ENCODE measurements at regions not wholly inside any gene's neighbourhood (a gene's known extent, or its start where the extent isn't known, plus 50 kb on each side); places are given as distances from the start of the nearest gene placed in this dataset.
"Not testable (repeated sequence)": the region's sequence is repeated elsewhere in the genome, so short reads cannot be mapped to it uniquely, and the experiment has no call there.

DNA sequence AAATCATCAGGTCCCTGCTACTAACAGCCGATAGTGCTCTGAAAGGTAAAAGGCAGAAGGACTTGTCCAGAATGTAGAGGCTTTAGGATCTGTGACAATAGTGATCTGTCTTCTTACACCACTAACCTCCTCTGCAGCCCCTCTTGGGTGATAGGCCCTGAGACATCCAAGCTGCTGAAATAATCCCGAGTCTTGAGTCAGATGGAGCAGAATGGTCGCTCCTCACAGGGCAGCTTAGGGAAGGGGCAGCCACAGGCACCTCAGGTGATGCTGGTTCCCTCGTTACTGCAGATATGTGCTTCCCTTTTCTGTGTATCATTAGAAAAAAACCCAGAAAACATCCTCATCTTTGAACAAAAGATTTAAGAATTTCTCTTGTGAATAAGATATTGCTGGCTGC, 157.1 kb upstream of the DLX2 start:
- DNase-seq (ENCODE audit: low read depth), result no peak

DNA sequence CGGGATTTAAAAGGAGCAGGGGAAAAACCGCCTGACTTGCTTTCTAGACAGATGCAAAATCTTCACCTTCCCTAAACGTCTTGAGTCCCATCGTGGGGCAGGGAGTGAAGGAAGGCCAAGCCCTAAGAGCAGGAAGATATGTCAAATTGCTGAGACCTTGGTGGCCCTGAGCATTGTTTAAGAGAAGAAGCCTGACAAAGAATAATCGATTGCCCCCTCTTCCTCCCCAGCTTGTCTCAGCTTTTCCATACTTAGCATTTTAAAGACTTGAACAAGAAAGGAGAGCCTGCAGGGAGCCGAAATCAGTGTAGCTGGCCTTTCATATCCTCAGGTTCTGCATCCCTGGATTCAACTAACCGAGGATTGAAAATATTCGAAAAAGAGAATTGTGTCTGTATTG, 157.6 kb upstream of the DLX2 start:
- no peak for DNase-seq (ENCODE audit: low read depth)

DNA sequence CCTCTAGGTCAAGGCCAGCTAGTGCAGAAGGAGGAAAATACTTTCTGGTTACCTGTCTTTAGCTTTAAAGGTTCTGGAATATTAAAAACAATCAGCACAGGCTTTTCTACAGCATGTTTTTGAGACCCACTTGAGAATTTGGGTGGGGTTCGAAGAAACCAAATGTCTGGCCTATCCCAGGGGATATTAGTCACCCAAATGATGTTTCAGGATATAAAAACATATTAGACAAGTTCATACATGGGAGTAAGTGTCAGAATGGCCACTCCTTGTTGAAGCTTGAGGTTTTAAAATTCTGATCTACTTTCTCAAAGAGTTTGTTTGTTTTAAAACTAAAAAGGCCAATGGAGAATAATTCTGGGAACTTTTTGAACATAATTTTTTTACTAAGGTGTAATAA, 158.6 kb upstream of the DLX2 start:
- DNase-seq (ENCODE audit: low read depth), result peak; percentile 39

DNA sequence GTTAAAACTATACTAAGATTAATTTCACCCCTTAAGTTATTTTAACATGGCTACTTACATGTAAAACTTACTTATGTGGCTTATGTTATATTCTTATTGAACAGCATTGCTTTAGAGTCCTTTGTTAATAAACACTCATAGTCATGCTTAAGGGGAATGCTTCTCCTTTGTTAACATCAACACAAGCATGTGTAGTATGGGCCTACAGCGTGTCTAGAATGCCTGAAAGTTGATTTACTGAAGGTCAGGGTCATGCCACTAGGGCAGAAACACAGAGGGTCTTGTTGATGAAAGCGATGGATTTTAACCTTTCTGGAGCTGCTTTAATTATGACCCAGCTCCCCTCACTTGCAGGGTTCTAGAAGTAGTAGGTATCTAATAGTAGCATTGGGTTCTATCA, 159.8 kb upstream of the DLX2 start:
- no peak for DNase-seq (ENCODE audit: low read depth)

- not testable (repeated sequence) for DNase-seq (ENCODE audit: low read depth)
Measured at GRCh38 chr2:172264820-172265219, 162.1 kb upstream of the DLX2 start.

- DNase-seq (ENCODE audit: low read depth), result not testable (repeated sequence)
Measured at GRCh38 chr2:172269507-172270244, 157.7 kb upstream of the ITGA6 start.

DNA sequence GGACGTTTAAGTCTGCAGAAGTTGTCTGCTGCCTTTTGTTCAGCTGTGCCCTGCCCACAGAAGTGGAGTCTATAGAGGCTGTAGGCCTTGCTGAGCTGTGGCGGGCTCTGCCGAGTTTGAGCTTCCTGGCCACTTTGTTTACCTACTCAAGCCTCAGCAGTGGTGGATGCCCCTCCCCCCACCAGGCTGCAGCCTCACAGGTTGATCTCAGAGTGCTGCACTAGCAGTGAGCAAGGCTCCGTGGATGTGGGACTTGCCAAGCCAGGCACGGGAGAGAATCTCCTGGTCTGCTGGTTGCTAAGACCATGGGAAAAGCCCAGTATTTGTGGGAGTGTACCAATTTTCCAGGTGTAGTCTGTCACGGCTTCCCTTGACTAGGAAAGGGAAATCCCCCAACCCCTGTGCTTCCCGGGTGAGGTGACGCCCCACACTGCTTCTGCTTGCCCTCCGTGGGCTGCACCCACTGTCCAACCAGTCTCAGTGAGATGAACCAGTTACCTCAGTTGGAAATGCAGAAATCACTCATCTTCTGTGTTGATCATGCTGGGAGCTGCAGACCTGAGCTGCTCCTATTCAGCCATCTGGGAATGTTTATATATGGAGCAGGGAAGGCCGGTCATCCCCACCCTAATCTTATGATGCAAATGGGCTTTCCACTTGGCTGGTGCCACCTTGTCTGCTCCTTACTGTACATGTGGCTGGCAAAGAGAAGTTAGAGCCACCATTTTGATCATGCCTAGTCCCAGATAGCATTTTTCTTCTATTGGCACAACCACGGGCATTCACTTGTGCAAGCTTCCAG, 156.9 kb upstream of the ITGA6 start:
- DNase-seq (ENCODE audit: low read depth), result no peak

DNA sequence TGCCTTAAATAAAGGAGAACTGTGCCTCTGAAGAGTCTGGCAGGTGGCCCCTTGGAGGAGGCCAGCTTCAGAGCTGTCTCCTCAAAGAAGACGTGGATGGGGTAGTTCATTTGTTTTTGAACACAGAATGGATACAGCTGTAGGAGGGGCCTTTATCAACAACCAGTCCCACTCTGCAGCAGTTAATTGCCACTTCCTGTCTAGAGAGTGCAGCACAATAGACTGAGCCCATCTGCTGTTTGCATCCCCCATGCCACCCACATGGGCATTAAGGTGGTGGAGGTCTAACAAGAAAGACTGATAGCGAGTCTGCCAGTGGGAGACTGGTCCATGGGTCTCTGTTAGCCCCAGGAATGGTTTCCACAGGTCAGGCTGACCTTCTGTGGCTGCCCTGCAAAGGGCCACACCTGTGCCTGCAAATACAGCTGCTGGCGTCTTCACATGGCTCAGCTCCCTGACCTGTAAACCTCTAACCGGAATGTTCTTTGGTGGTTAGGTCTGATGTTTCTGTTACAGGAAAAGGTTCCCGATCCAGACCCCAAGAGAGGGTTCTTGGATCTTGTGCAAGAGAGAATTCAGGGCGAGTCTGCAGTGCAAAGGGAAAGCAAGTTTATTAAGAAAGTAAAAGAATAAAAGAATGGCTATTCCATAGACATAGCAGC, 153.3 kb upstream of the ITGA6 start:
- no peak for DNase-seq (ENCODE audit: low read depth)

GRCh38 chr2:172275239-172275638, 152.1 kb upstream of the ITGA6 start:
- DNase-seq (ENCODE audit: low read depth), result no peak

GRCh38 chr2:172276961-172277360, 150.4 kb upstream of the ITGA6 start:
- no peak for DNase-seq (ENCODE audit: low read depth)

DNA sequence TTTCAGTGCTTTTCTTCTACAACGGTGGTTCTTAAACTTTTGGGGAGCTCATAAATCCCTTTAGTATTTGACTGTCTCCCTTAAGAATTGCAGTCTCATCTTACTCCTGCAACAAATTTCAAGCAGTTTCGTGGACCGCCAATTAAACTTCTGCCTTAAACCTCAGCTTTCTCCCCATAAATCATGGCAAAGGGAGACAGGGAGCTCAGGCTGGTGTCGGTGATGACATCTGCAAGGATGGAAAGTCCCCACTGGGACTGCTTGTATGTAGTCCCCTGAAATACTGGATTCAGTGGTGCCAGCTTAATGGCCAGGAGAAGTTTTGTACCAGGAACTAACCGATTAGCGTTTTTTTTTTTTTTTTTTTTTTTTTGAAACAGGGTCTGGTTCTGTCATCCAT, 148.7 kb upstream of the ITGA6 start:
- DNase-seq (ENCODE audit: low read depth), result no peak

GRCh38 chr2:172279214-172279613, 148.2 kb upstream of the ITGA6 start:
- no peak for DNase-seq (ENCODE audit: low read depth)

DNA sequence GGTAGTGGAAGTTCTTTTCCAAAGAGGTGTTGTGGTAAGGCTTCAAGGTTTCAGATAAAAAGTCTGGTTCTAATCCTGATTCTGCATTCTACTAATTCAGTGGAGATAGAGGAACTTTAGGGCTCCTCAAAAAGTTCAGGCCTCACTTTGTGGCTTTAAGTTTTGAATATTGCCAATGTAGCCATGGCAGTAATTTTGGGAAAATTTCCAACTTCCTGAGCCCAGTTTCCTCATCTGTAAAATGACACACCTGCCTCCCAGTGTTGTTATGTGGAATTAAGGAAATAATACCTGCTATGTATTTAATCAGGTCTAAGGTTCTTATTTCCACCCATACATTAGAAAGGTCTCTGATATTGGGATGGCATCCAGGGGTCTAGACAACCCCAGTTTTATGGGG, 147.6 kb upstream of the ITGA6 start:
- no peak for DNase-seq (ENCODE audit: low read depth)

GRCh38 chr2:172280571-172281361, 146.6 kb upstream of the ITGA6 start:
- DNase-seq (ENCODE audit: low read depth), result no peak

GRCh38 chr2:172281648-172282570, 145.5 kb upstream of the ITGA6 start:
- peak; percentile 42 for DNase-seq (ENCODE audit: low read depth)

GRCh38 chr2:172282944-172283343, 144.4 kb upstream of the ITGA6 start:
- peak; percentile 80 for DNase-seq (ENCODE audit: low read depth)

- DNase-seq (ENCODE audit: low read depth), result no peak
Measured at GRCh38 chr2:172283476-172283875, 143.9 kb upstream of the ITGA6 start.

- DNase-seq (ENCODE audit: low read depth), result no peak
Measured at GRCh38 chr2:172284209-172284608, 143.2 kb upstream of the ITGA6 start.

GRCh38 chr2:172285010-172285621, 142.3 kb upstream of the ITGA6 start:
- DNase-seq (ENCODE audit: low read depth), result peak; percentile 65

DNA sequence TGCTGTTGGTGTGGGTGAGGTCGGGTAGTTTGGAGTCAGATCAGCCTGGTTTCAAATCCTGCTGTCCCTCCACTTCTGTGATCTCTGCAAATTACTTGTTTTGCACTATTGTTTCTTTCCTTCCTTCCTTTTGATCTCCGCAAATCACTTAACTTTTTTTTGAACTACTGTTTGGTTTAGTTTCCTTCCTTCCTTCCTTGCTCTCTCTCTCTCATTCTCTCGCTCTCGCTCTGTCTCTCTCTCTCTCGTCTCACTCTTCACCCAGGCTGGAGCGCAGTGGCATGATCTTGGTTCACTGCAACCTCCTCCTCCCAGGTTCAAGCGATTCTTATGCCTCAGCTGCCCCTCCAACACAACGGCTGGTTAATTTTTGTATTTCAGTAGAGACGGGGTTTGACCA, 141.6 kb upstream of the ITGA6 start:
- DNase-seq (ENCODE audit: low read depth), result no peak

GRCh38 chr2:172287190-172287589, 140.2 kb upstream of the ITGA6 start:
- DNase-seq (ENCODE audit: low read depth), result no peak

Measured in stromal cell of bone marrow (primary cell).